ENCODE measurements at regions not wholly inside any gene's neighbourhood (a gene's known extent, or its start where the extent isn't known, plus 50 kb on each side); places are given as distances from the start of the nearest gene placed in this dataset.

- no peak for TF ChIP-seq CTCF (conservative IDR thresholded peaks at IDR 0.05; ENCODE audit: low read length)
- TF ChIP-seq EZH2phosphoT487 (IDR thresholded peaks at IDR 0.05; ENCODE audit: borderline replicate concordance, low read depth, low read length): no peak
Observed at GRCh38 chr18:45324101-45324494, 291.2 kb upstream of the SLC14A2 start.
